OCI-LY3 (cell line): ENCODE measurements at regions not wholly inside any gene's neighbourhood (a gene's known extent, or its start where the extent isn't known, plus 50 kb on each side); places are given as distances from the start of the nearest gene placed in this dataset.

Source experiments
- EZH2phosphoT487 ChIP-seq: fragments of 200-600 bp; shearing (Covaris generic); IDR thresholded peaks from 2 replicates; pipeline ENCODE4 v1.6.1; 2018; ENCODE audit warnings: antibody characterized with exemption, mixed run types, low read depth
- TF ChIP-seq, protein P1 (sequence below): fragments of 200-600, 300-600 bp; sonication (generic); IDR thresholded peaks from 2 replicates; pipeline ENCODE4 v1.5.1; 2014; ENCODE audit warnings: antibody characterized with exemption, low read length, low read depth

GRCh38 chr2:76180676-76181075, 470.0 kb upstream of the GCFC2 start:
- TF ChIP-seq, protein P1, sequence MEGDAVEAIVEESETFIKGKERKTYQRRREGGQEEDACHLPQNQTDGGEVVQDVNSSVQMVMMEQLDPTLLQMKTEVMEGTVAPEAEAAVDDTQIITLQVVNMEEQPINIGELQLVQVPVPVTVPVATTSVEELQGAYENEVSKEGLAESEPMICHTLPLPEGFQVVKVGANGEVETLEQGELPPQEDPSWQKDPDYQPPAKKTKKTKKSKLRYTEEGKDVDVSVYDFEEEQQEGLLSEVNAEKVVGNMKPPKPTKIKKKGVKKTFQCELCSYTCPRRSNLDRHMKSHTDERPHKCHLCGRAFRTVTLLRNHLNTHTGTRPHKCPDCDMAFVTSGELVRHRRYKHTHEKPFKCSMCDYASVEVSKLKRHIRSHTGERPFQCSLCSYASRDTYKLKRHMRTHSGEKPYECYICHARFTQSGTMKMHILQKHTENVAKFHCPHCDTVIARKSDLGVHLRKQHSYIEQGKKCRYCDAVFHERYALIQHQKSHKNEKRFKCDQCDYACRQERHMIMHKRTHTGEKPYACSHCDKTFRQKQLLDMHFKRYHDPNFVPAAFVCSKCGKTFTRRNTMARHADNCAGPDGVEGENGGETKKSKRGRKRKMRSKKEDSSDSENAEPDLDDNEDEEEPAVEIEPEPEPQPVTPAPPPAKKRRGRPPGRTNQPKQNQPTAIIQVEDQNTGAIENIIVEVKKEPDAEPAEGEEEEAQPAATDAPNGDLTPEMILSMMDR: no peak
- no peak for TF ChIP-seq EZH2phosphoT487
